Stimulated activated CD4-positive, alpha-beta T cell treated with anti-CD3 and anti-CD28 coated beads, TNF-alpha, amount 100 ng/mL, for 4 hours (primary cell): ENCODE measurements at regions not wholly inside any gene's neighbourhood (a gene's known extent, or its start where the extent isn't known, plus 50 kb on each side); places are given as distances from the start of the nearest gene placed in this dataset.
"Not testable (repeated sequence)": the region's sequence is repeated elsewhere in the genome, so short reads cannot be mapped to it uniquely, and the experiment has no call there.

ENCODE experiments used
- DNase-seq, 3 experiments: peaks; one replicate each; pipeline ENCODE4 v3.0.0-alpha.2; 2020; ENCODE audit warnings: low read depth in 3 of 3

DNA sequence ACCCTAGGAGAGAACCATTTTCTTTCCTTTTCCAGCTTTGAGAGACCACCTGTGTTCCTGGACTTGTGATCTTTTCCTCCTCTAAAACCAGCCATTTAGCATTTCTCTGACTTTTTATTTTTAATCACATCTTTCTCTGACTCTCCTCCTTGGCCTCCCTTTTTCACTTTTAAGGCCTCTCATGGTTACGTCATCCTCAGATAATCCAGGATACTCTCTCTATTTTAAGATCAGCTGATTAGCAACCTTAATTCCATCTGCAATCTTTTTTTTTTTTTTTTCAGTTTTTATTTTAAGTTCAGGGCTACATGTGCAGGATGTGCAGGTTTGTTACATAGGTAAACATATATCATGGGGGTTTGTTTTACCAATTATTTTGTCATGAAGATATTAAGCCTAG lies 54.0 kb downstream of the RFPL4B start:
- no peak for DNase-seq

DNA sequence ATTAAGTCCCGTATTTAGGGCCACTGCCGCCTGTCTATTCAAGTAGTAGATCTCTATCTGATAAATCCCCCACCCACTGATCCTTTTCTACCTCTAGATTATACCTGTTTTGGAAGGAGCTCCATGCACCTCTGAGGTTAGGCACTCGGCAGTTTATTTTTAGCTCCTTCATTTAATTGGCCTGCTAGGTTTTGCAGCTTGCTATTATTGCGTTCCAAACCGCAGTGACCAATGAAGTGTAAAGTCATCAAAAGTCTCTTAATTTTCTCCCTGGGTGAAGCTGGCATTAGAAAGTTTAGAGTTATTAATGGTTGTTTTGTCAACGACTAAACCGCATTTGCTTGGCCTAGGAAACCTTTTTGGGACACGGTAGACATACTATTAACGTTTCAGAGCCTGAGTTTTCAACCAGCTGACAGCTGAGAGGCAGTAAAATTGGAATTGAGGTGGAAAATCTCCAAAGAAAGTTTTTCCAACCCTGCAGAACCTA lies 60.0 kb downstream of the RFPL4B start:
- DNase-seq = no peak

DNA sequence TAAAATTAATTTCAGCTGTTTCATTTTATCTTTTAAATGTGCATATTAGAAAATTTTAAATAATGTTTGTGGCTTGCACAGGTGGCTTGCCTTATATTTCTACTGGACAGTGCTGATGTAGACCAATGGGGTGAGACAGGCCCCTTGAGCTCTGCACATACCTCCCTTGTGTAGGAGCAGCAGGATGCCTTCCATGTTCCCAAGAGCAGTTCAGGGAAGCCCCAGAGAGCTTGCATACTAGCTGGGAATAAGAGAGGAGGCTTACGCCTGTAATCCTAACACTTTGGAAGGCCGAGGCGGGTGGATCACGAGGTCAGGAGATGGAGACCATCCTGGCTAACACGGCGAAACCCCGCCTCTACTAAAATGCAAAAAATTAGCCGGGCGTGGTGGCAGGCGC lies 61.4 kb downstream of the RFPL4B start:
- DNase-seq = no peak

DNA sequence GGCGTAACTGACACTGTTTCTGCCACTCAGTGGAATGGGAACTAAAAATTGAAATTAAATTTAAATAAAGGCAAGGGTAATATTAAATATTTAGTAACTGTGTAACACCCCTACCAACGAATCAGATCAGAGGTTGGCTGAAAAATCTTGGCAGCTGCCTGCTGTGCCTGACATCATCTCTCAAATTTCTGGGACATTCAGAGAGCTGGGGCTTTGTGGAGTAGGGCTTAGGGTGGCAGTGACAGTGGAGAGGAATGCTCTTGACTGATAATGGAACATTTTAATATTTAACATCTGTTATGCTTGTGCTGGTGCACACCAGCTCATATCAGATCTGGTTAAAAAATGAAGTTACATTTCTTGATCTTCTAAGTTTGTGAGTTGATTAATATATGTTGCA lies 62.2 kb downstream of the RFPL4B start:
- DNase-seq = no peak

DNA sequence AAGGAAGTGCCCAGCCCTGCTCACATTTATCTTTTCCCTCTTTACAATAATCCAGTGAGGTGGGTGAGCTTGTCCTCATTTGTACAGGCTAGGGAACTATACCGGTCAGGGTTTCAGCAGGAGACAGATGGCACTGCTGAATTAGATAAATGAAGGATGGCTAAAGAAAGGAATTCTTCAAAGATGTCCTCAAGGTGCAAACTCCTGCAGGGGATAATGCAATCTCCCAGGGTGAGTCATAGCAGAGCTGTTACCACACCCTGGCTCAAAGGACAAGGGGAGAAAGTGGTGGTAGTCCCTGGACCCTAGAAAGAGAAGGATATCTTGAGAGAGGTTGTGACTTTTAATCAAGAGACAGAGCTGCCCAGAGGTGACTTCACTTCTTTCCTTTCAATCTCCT lies 66.7 kb downstream of the RFPL4B start:
- no peak for DNase-seq

DNA sequence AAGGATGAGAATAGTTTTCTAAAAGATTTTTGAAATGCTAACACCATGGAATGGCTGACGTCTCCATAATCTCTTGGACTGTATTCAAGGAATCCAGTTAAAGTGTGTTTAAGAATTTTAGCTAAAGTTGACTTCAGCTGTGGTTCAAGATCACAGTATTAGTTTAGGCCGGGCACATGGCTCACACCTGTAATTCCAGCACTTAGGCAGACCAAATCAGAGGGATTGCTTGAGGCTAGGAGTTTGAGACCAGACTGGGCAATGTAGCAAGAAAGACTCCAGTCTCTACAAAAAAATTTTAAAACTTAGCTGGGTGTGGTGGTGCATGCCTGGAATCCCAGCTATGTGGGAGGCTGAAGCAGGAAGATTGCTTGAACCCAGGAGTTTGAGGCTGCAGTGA lies 68.2 kb downstream of the RFPL4B start:
- no peak for DNase-seq

DNA sequence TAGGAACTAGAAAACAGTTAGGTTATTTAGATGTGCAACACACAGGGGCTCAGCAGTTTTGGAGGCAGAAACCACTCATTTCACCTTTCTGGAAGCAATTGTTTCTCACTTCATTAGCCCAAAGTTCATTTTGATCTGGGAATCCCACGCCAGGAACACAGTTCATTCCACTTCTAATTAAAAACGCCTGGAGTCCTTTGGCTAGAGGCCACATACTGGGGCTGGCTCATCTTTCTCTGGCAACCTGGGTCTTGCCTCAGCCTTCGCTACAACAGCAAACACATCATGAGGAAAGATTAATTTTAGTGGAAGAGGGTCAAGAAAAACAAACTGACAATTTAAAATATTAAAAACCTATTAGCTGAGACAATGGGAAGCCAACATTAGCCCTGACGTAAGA lies 69.7 kb downstream of the RFPL4B start:
- DNase-seq = no peak

DNA sequence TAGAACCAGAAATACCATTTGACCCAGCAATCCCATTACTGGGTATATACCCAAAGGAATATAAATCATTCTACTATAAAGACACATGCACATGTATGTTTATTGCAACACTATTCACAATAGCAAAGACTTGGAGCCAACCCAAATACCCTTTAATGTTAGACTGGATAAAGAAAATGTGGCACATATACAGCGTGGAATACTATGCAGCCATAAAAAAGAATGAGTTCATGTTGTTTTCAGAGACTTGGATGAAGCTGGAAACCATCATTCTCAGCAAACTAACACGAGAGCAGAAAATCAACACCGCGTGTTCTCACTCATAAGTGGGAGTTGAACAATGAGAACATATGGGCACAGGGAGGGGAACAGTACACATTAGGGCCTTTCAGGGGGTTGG lies 79.9 kb downstream of the RFPL4B start:
- DNase-seq = not testable (repeated sequence)

DNA sequence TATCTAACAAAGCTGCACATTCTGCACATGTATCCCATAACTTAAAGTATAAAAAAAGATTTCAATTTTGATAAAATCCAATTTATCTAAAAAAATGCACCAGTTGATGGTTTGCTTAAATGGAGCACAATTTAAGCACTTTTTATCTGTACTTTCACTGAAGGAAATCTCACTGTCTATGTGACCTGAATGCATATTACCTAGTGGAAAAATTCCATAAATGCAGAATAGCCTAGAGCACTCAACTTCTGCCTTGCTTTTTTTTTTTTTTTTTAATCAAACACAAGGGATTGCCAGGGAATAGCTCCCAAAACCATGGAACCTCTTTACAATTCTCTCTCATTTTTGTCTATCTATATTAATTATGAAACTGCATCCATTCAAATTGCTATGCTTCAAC lies 80.4 kb downstream of the RFPL4B start:
- no peak for DNase-seq

DNA sequence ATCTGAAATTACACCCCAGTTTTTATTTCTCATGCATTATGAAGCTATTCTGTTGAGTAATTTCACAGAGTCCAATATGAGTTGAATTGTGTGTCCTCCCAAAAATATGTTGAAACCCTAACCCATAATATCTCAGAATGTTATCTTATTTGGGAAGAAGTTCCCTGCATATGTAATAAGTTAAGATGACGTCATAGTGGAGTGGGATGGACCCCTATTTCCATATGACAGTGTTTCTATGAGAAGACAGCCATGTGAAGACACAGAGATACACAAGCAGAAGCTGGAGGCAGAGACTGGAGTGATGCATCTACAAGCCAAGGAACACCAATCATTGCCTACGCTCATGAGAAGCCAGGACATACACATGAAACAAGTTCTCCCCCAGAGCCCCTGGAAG lies 81.3 kb downstream of the RFPL4B start:
- no peak for DNase-seq

DNA sequence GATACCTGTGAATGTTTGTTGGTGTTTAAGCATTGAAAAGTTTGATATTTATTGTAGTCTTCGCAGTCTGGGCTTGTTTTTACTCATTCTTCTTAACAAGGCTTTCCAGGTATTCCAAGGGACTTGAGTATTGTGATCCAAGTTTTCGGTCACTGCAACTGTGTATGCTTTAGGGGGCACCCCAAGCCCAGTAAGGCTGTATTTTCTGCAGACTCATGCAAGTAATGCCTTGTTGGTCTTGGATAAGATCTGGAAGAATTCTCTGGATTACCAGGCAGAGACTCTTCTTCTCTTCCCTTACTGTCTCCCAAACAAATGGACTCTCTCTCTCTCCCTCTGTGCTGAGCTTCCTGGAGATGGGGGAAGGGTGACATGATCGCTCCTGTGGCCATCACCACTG lies 82.1 kb downstream of the RFPL4B start:
- DNase-seq = no peak

DNA sequence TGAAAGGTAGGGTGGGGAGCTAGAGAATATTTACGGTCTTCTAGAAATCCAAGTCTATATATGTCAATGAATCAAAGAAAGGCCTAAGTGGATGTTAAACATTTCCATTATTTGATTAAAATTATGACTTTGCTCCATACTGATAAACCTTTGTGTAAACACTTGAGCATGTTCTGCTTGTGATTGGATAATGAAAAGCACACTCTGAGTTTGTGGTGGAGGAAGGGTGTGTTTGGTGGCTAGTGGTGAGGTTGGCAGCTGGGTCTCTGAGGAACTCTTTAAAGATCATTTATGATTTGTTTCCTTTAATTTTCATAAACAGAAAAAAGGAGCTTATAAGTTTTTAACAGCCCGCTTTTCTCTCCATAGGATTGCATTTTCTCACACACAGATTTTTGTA lies 84.7 kb downstream of the RFPL4B start:
- no peak for DNase-seq

DNA sequence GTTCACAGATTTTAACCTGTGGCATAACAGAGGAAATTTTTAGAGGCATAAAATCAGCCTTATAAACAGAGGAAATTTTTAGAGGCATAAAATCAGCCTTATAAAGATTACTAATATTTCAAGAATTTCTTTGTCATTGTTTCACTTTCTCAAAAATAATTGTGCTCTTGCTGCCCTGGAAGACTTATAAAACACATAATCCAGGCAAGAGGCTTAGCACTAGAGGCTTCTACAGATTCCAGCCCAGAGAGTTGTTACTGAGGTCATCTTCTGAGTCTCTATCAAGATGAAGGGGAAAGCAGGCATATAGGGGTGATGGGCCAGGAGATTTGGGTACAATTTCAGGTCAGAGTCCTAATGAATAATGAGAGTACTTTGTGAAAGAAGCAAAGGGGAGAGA lies 85.7 kb downstream of the RFPL4B start:
- no peak for DNase-seq

DNA sequence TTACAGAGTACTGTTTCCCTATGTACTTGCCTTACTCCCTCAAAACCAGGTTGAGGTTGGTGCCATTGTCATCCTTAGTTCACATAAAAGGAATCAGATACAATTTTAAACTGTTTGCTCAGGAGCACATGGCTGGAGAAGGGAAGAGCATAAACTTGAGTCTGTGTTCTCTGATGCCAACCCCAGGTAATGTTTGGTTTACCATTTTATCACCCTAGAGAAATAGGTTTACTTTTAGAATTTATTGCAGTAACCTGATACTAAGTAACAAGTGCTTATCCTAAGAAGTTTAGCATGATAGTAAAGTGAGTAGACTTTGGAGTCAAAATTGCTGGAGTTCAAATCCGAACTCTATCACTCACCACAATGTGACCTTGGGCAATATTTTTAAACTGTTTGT lies 86.3 kb downstream of the RFPL4B start:
- no peak for DNase-seq

DNA sequence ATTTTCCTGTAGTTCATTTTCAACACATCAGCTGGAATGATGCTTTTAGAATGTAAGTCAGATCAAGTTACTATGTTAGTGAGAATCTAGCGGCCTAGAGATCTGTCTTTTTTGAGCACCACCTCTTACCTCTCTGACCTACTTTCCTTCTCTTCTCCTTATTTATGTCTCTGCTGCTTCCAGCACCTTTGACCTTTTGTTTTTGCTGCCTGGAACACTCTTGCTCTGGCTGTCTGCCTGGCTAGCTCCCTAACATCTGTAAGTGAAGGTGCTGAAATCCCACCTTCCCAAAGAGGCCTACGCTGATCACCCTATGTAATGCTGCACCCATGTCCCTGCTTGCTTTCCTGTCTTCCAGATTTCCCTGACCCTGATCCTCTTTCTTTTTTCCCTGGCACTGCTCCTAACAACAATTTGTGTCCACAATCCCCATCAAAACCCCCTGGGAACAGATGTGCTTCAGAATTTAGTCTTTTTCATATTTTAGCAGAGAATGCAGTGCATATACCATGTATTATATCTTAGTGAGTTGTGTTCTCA lies 87.8 kb downstream of the RFPL4B start:
- no peak for DNase-seq

DNA sequence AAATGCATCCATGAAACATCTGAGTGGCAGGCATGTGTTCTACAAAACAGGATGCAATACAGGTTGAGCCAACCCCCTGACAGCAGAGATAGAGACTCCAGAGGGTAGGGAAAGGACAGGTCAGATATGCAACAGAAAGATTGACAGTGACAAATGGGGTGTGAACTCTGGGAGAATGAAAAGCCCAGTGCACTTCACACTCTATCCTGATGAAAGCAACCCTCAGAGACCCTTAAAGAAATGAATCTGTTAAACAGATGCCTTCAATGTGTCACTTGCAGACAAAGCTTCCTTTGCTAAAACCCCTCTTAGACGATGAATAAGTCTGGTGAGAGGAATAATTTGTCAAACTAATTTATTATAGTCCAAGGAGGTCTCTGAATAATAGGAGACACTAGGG lies 89.9 kb downstream of the RFPL4B start:
- no peak for DNase-seq

DNA sequence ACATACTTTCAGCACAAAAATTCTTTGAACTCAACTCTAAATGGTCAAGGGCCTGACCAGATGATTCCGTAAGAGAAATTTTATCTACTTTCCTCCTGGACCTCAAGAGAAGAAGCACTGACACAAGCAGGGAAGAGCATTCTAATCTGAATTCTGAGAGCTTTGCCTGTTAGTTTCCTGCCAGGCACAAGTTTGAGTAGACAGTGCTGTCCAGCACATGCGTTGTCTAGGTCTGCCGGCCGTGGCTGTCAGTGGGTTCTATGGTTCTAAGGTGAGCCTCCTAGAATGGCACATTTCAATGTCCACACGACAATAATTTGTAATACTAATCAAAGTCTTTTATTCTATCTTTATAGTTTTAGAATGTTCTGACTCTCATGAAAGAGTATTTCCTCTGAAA lies 91.9 kb downstream of the RFPL4B start:
- no peak for DNase-seq

DNA sequence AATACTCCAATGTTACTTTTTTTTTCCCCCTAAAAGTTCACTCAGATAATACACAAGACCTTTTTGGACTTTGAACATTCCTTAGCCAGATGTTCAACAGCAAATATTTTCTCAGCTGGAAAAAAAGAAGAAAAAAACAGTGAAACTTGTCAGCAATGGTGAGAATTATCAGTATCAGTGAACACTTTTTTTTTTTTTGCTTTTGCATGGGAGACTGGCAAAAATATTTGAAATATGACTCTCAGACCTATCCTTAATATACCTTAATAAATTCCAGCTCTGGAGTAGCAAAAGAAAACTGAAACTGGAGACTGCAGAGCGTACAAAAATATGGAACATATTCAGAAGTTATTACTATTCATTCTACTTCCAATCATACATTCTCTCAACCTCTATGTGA lies 92.3 kb downstream of the RFPL4B start:
- no peak for DNase-seq

DNA sequence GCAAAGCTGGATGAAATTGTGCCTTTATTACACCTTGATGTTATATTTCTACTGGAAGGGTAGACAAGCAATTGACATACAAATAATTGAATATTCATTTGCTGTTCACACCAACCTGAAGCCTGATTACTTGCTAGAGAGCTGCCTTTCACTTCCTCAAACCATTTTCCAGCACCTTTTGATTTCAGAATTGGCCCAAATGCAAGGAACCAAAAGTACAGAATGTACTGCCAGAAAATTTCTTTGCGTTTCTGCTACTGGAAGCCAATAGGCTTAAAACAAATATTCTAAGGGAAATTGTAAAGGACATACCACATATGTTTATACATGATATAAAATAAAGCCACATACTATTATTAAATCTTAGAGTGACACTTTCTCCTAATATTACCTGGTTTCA lies 94.5 kb downstream of the RFPL4B start:
- no peak for DNase-seq

DNA sequence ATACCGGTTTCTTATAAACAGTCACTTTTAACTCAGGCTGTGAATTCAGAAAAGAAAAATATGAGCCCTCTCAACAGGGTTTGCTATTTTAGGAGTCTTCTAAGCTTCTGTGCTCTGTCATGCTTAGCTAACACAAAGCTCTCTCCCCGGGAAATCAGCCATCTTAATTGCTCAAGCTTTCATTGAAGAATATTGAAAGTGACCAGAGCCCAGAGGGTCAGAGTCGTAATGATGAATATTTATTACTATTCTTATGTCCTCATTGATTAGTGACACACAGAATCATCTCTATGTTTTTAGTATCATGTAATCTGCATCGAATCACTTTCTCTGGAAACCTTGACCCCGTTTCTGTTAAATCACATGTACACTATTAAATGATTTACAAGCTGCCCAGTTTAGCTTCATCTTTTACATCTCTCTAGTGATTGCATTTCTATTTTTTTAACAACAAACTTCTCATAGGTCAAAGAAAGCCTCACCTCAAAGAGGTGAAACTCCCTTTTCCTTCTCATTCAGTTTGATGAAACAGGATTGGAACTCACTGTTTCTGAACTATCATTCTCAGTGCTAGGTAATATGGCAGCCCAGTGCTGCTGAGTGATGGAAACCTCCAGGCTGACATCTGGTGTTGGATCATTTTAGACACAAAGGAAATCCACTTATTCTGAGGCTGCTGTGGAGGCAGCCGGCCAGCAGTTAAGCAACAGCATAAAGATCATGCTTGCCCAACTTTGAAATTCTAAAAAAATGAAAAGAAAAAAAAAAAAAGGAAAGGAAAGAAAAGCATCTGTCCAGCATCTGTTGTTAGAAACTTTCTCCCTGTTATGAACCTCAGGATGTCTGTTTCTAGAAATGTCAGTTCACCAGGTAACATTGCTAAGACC lies 96.3 kb downstream of the RFPL4B start:
- DNase-seq = no peak

DNA sequence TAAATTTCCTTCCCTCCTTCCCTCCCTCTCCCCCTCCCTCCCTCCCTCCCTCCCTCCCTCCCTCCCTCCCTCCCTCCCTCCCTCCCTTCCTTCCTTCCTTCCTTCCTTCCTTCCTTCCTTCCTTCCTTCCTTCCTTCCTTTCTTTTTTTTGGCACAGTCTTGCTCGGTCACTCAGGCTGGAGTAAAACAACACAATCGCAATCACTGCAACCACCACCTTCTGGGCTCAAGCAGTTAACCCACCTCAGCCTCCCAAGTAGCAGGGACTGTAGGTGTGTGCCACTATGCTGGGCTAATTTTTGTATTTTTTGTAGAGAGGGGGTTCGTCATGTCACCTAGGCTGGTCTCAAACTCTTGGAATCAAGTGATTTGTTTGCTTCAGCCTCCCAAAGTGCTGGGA lies 101.7 kb downstream of the RFPL4B start:
- not testable (repeated sequence) for DNase-seq

DNA sequence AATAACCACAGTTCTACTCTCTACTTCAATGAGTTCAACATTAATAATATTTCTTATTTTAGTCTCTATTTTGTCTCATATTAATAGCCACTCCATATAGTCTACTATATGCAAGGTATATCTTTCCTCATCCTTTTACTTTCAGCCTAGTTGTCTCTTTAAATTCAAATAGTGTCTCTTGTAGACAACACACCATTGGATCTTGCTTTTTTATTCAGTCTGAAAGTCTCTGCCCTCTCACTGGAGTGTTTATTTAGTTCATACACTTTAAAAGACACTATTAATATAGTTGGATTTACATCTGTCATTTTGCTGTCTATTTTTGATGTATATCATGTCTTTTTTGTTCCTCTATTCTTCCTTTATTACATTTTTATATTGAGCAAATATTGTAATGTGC lies 103.5 kb downstream of the RFPL4B start:
- no peak for DNase-seq

DNA sequence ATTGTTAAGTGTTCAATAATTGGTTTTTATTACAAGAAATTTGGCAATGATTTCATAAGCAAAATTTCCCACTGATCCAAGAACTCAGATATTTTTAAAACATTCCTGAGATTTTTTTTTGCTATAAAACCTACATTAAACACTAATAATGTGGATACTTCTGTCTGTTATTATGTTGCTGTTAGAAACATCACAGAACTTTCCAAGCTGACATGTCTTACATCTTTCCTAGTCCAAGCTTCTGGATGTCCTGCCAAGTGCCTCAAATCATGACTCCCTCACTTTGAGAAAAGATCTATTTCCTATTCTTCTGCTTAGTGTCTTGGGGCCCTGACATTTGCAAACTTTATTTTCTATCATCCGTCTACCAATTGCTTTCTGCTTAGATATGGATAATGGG lies 110.8 kb downstream of the RFPL4B start:
- no peak for DNase-seq
